Activated naive CD8-positive, alpha-beta T cell treated with anti-CD3 and anti-CD28 coated beads for 36 hours (primary cell): ENCODE measurements at regions not wholly inside any gene's neighbourhood (a gene's known extent, or its start where the extent isn't known, plus 50 kb on each side); places are given as distances from the start of the nearest gene placed in this dataset.
"Not testable (repeated sequence)": the region's sequence is repeated elsewhere in the genome, so short reads cannot be mapped to it uniquely, and the experiment has no call there.

Experiments
- DNase-seq: peaks from one replicate; pipeline ENCODE4 v3.0.0; 2021
- H3K27ac Mint-ChIP-seq: one replicate; pipeline ENCODE4 v1.8.0; 2022; ENCODE audit warnings: mild to moderate bottlenecking, moderate library complexity, mixed read lengths
- H3K27me3 Mint-ChIP-seq: one replicate; pipeline ENCODE4 v1.8.0; 2022; ENCODE audit warnings: mild to moderate bottlenecking, mixed read lengths
- H3K36me3 Mint-ChIP-seq: one replicate; pipeline ENCODE4 v1.8.0; 2021; ENCODE audit warnings: mild to moderate bottlenecking, mixed read lengths
- H3K4me1 Mint-ChIP-seq: one replicate; pipeline ENCODE4 v1.8.0; 2021; ENCODE audit warnings: mixed read lengths
- H3K4me3 Mint-ChIP-seq: one replicate; pipeline ENCODE4 v1.8.0; 2022; ENCODE audit warnings: mild to moderate bottlenecking, moderate library complexity, mixed read lengths
- H3K9me3 Mint-ChIP-seq: one replicate; pipeline ENCODE4 v1.8.0; 2022; ENCODE audit warnings: mixed read lengths

DNA sequence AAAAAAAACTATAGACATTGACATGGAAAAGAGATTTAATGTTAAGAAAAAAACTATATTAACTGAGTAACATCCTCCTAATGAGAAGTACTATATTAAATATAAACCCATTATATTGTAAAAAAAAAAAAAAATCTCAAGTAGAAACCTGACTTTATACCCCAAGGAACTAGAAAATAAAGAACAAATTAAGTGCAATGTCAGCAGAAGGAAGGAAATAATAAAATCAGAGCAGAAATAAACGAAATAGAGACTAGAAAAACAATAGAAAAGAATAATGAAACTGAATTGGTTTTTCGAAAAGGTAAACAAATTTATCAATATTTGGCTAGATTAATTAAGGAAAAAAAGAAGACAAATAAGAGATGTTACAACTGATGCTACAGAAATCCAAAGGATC lies 329.1 kb upstream of the ZNF608 start:
- Mint-ChIP-seq H3K36me3 (no peaks in the 10 kb centered on the region), H3K4me3 (no peak overlapping the region), H3K27ac (no peak overlapping the region), H3K27me3 (no peaks in the 10 kb centered on the region), H3K9me3 (peaks cover 16% of the 10 kb centered on the region), H3K4me1 (no peaks in the 10 kb centered on the region)
- no peak for DNase-seq

DNA sequence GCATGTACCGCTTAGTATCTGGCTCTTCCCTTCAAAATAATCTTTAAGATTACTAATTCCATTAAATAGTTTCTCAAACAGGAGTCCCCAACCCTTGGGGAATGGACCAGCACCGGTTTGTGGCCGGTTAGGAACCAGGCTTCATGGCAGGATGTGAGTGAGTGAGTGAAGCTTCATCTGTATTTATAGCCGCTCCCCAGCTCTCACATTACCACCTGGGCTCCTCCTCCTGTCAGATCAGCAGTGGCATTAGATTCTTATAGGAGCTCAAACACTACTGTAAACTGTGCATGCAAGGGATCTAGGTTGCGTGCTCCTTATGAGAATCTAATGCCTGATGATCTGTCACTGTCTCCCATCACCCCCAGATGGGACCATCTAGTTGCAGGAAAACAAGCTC lies 332.6 kb upstream of the ZNF608 start:
- H3K27me3 Mint-ChIP-seq, H3K4me1 Mint-ChIP-seq, H3K9me3 Mint-ChIP-seq, H3K4me3 Mint-ChIP-seq, DNase-seq, H3K27ac Mint-ChIP-seq, H3K36me3 Mint-ChIP-seq: not testable (repeated sequence)

DNA sequence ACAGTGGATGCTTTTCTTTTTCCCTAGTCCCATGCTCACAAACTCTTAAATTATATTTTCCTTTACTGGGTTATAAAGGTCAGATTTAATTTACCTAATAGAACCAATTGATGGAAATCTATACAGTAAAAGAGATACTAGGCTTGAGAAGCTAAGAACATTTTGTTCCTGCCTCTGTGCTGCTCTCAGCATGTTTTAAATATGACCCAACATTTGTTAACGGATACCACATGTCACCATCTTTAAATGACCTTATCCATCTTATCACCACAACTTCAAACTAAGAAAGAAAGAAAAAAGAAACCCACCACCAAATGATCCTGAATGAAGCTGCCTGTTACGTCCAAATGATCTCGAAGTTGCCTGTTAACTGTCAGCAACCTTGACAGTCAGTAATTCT lies 334.7 kb upstream of the ZNF608 start:
- no peaks in the 10 kb centered on the region for H3K27me3 Mint-ChIP-seq
- no peak for DNase-seq
- no peak overlapping the region for H3K27ac Mint-ChIP-seq
- H3K36me3 Mint-ChIP-seq: no peaks in the 10 kb centered on the region
- no peaks in the 10 kb centered on the region for H3K9me3 Mint-ChIP-seq
- no peak overlapping the region for H3K4me3 Mint-ChIP-seq
- H3K4me1 Mint-ChIP-seq: no peaks in the 10 kb centered on the region

DNA sequence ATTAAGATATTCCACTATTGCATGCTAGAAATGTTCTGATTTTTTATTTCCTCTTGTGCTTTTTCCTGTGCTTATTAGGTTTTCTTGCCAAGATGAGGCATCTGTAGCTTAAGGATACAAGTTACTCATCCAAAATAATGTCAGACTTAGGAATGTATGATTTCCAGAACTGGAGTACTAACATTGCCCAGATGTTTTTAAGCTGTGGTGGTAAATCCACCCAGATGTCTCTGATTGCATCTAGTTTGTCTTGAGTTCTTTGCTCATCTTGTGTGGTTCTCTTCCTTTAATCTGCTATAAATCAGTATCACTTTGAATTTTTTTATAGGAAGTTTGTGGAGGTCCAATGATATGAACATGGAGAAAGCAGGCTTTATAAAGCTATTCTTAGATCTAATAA lies 337.5 kb upstream of the ZNF608 start:
- no peak for DNase-seq
- no peaks in the 10 kb centered on the region for H3K36me3 Mint-ChIP-seq
- H3K4me1 Mint-ChIP-seq: no peaks in the 10 kb centered on the region
- no peak overlapping the region for H3K4me3 Mint-ChIP-seq
- H3K27ac Mint-ChIP-seq: no peak overlapping the region
- peaks cover 3% of the 10 kb centered on the region for H3K9me3 Mint-ChIP-seq
- peaks cover 3% of the 10 kb centered on the region for H3K27me3 Mint-ChIP-seq

DNA sequence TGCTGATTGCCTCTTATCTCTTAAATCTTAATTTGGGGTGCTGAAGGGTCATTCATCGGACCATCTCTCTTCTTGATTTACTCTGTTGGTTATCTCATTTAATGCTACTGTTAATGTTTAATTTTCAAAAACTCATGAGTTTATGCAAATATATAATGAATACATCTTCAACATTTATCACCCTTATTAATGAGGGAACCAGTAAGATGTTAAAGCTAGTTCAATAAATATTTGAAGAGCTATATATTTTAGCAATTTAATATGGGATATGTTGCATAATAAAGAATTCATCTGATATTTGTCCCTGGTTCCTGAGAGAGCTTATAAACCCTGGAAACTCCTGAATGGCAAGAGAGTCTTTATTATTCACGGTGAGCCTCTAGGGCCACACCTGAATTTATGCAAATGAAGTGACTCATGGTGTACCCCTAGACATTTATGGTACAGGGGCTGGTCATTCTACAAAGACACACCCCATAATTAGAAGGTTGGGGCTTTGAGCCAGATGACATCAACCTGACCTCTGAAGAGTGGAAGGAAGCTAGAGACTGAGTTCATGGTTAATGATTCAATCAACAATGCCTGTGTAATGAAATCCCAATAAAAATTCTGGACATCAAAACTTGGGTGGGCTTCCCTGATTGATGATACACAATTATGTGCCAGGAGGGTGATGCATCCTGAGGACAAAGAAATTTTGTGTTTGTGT lies 339.5 kb upstream of the ZNF608 start:
- Mint-ChIP-seq H3K4me1 (no peaks in the 10 kb centered on the region), H3K9me3 (peaks cover 3% of the 10 kb centered on the region), H3K4me3 (no peak overlapping the region), H3K27ac (no peak overlapping the region), H3K27me3 (peaks cover 3% of the 10 kb centered on the region), H3K36me3 (no peaks in the 10 kb centered on the region)
- DNase-seq: no peak

DNA sequence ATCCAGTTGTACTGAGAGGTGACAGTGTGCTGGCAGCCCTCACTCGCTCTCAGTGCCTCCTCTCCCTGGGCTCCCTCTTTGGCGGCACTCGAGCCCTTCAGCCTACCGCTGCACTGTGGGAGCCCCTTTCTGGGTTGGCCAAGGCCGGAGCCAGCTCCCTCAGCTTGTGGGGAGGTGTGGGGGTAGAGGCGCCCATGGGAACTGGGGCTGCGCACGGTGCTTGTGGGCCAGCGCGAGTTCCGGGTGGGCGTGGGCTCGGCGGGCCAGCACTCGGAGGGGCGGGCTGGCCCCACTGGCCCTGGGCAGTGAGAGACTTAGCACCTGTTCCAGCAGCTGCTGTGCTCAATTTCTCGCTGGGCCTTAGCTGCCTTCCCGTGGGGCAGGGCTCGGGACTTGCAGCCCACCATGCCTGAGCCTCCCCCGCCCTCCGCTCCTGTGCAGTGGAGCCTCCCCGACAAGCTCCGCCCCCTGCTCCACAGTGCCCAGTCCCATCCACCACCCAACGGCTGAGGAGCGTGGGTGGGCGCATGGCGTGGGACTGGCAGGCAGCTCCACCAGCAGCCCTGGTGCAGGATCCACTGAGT lies 342.2 kb upstream of the ZNF608 start:
- no peak for DNase-seq

DNA sequence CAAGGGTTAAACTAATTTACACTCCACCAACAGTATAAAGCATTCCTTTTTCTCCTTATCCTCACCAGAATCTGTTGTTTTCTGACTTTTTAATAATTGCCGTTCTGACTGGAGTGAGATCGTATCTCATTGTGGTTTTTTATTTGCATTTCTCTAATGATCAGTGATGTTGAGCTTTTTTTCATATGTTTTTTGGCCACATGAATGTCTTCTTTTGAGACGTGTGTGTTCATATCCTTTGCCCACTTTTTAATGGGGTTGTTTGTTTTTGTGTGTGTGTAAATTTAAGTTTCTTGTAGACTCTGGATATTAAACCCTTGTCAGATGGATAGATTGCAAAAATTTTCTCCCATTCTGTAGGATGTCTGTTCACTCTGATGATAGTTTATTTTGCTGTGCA lies 345.7 kb upstream of the ZNF608 start:
- not testable (repeated sequence) for H3K4me1 Mint-ChIP-seq, H3K27ac Mint-ChIP-seq, DNase-seq, H3K4me3 Mint-ChIP-seq, H3K27me3 Mint-ChIP-seq, H3K36me3 Mint-ChIP-seq
- peaks cover 12% of the 10 kb centered on the region for H3K9me3 Mint-ChIP-seq

More for the DNA sequence above, 342.2 kb upstream of the ZNF608 start:
- Mint-ChIP-seq H3K4me3 (no peak overlapping the region), H3K27ac (no peak overlapping the region), H3K36me3 (no peaks in the 10 kb centered on the region), H3K4me1 (no peaks in the 10 kb centered on the region), H3K9me3 (peaks cover 7% of the 10 kb centered on the region), H3K27me3 (peaks cover 3% of the 10 kb centered on the region)

DNA sequence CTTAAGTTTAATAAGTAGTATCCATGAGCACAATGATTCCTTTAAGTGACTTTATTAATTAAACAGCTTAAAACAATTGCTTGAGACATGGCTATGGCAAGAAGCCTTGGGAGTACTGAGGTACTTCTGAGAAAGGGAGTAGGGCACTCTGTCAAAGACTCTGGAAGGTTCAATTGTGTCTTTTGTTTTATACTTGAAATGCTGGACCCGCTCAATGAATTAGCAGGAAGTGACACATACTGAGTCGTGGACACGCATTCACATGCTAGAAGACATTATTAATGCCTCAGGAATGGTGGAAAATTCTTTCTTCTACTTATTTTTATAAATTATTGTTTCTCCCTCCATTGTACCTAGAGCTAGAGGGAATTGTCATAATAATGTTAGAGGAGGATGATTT lies 347.3 kb upstream of the ZNF608 start:
- H3K27me3 Mint-ChIP-seq: no peaks in the 10 kb centered on the region
- no peak for DNase-seq
- no peak overlapping the region for H3K4me3 Mint-ChIP-seq
- no peak overlapping the region for H3K27ac Mint-ChIP-seq
- peaks cover 9% of the 10 kb centered on the region for H3K9me3 Mint-ChIP-seq
- H3K4me1 Mint-ChIP-seq: no peaks in the 10 kb centered on the region
- H3K36me3 Mint-ChIP-seq: no peaks in the 10 kb centered on the region

DNA sequence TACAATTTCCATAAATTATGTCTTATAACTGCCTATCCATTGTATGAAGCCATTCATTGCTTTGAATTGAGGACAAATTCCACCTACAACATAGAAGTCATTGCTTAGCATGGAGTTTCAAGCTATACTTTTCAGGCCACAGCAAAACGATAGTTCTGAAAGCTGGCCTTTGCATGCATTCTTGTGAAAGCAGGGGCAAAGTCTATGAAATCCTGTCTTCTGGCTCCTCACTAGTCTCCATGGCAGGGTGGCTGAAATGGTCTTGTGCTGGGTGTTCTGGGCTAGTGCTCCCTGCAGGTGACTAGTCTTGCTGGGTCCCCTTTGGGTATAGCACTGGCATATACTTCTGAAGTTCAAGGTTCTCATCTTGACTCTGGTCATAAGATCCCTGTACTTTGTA lies 353.9 kb upstream of the ZNF608 start:
- Mint-ChIP-seq H3K27me3 (peaks cover 4% of the 10 kb centered on the region), H3K27ac (no peak overlapping the region), H3K4me1 (no peaks in the 10 kb centered on the region), H3K9me3 (peaks cover 3% of the 10 kb centered on the region), H3K4me3 (no peak overlapping the region), H3K36me3 (no peaks in the 10 kb centered on the region)
- no peak for DNase-seq

DNA sequence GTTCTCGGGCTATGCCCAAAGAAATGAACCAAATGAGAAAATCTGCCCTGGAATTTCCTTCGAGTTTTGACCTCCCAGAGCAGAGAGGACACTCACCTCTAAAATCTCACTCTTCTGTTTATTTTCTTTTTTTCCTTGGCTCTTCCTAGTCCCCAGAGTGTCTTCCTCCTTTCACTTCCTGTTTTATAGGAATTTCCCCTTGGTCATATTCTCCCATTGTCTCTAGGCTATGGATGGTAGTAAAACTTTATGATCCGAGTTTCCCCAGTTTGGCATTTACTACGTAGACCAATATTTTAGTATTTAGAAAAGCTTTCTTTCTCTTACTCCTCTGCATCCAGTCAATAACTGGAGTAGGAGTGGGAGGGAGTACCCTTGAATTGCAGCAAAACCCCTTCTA lies 354.5 kb upstream of the ZNF608 start:
- no peak for DNase-seq
- H3K27me3 Mint-ChIP-seq: peaks cover 4% of the 10 kb centered on the region
- no peaks in the 10 kb centered on the region for H3K36me3 Mint-ChIP-seq
- no peaks in the 10 kb centered on the region for H3K4me1 Mint-ChIP-seq
- no peak overlapping the region for H3K27ac Mint-ChIP-seq
- H3K4me3 Mint-ChIP-seq: no peak overlapping the region
- peaks cover 3% of the 10 kb centered on the region for H3K9me3 Mint-ChIP-seq

DNA sequence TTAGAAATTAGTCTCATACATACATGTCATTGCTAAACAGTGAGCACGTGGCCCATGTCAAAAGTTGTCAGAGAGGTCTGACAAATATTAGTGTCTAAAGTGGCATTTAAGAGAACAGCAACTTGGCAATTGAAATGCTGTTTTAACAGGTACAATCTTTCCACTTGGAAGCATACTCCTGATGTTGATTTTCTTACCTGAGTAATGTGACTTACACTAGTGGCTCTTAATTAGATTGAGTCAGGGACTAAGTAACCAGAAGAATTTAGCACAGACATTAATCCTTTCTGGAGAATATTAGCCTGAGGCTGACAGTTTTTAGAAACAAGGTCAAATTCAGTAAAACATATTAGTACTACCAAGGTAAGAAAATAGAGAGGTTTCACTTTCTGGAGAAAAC lies 357.0 kb upstream of the ZNF608 start:
- Mint-ChIP-seq H3K27ac (no peak overlapping the region), H3K36me3 (no peaks in the 10 kb centered on the region), H3K4me3 (no peak overlapping the region), H3K4me1 (no peaks in the 10 kb centered on the region), H3K27me3 (peaks cover 4% of the 10 kb centered on the region), H3K9me3 (no peaks in the 10 kb centered on the region)
- DNase-seq: no peak

DNA sequence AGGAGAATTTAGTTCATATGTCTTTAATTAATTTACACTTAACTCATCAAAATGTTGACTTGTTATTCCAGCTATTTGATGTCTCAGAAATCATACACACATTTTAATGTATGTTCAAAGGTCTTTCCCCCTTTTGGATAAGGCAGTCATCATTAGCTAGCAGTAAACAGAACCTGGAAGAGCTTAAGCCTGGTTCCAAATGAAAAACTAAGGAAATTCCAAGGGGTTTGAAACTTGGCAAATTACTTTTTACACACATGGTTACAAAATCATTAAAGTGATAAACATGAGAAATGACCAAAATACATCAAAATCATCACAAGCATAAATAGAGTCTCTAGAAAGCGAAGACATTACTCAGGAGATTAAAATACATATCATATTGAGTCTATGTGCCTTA lies 359.8 kb upstream of the ZNF608 start:
- H3K27ac Mint-ChIP-seq: no peak overlapping the region
- DNase-seq: no peak
- no peaks in the 10 kb centered on the region for H3K27me3 Mint-ChIP-seq
- H3K4me1 Mint-ChIP-seq: no peaks in the 10 kb centered on the region
- H3K36me3 Mint-ChIP-seq: no peaks in the 10 kb centered on the region
- no peaks in the 10 kb centered on the region for H3K9me3 Mint-ChIP-seq
- H3K4me3 Mint-ChIP-seq: no peak overlapping the region

DNA sequence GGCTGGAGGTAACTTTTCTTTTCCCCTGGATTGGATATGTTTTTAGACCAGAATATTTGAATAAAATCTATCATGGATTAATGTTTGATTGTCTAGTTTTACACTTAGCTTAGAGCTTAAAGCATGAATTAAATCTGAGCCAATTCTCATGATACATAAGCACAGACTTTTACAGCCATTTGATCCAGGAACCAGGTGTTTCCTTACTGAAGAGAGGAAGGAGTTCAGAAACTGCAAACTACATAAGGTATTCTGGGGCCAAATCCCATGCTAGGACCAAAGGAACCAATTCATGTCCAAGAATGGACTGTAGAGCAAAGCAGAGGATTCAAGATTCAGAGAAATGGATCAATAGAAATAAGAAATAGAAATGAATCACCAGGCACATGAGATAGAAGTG lies 360.4 kb upstream of the ZNF608 start:
- Mint-ChIP-seq H3K4me1 (no peaks in the 10 kb centered on the region), H3K27me3 (no peaks in the 10 kb centered on the region), H3K27ac (no peak overlapping the region), H3K9me3 (no peaks in the 10 kb centered on the region), H3K4me3 (no peak overlapping the region), H3K36me3 (no peaks in the 10 kb centered on the region)
- DNase-seq: no peak

DNA sequence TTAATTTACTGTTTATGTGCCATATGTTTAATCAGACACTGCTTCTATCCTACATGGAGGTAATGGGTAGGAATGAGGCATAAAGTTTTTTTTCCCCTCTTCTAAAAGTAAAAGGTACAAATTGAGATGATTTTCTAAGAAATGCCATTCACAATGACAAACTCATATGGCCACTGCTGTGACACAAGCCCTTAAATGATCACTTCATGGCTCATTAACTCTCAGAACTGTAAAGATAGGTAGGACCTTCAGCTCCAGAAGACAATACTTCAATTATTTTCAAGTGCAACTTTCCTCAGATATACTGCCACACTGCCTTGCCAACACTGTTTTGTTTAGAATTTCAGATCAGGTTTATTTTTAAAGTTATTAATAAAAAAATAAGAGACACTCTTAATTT lies 362.9 kb upstream of the ZNF608 start:
- Mint-ChIP-seq H3K27me3 (no peaks in the 10 kb centered on the region), H3K36me3 (no peaks in the 10 kb centered on the region), H3K4me3 (no peak overlapping the region), H3K27ac (no peak overlapping the region), H3K9me3 (no peaks in the 10 kb centered on the region), H3K4me1 (no peaks in the 10 kb centered on the region)
- no peak for DNase-seq

DNA sequence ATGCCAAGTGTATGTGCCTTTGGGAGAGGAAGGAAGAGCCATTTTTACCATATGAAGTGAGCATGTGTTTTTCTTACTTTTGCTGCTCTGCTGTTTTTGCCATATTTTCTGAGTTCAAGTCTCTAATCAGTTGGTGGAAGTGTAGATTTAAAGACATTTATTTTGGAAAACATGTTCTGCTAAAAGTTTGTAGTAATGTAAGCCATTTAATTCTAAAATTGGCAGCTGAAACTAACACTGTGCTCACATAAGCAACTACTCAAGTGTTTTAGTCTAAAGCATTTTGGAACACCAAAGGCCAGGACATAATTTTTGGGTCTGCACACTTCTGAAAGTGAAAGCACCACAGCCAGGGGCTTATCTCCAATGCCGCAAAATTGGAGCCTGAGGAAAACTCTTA lies 363.4 kb upstream of the ZNF608 start:
- no peaks in the 10 kb centered on the region for H3K27me3 Mint-ChIP-seq
- DNase-seq: no peak
- no peaks in the 10 kb centered on the region for H3K4me1 Mint-ChIP-seq
- no peak overlapping the region for H3K4me3 Mint-ChIP-seq
- H3K9me3 Mint-ChIP-seq: no peaks in the 10 kb centered on the region
- H3K27ac Mint-ChIP-seq: no peak overlapping the region
- no peaks in the 10 kb centered on the region for H3K36me3 Mint-ChIP-seq

DNA sequence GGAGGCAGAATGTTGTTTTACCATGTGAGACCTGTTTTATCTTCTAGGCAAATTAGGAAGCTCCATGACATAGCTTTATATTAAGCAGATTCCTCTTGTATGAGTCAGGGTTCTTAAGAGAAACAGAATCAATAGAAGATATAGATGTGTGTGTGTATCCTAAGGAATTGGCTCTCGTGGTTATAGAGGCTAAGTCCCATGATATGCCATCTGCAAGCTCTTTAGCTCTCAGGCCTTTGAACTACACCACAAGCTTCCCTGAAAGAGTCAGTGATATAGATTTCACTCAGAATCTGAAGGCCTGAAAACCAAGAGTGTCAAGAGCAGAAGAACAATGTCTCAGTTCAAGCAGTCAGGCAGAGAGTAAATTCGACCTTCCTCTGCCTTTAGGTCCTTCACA lies 365.8 kb upstream of the ZNF608 start:
- H3K9me3 Mint-ChIP-seq: no peaks in the 10 kb centered on the region
- no peak overlapping the region for H3K4me3 Mint-ChIP-seq
- H3K4me1 Mint-ChIP-seq: no peaks in the 10 kb centered on the region
- no peak overlapping the region for H3K27ac Mint-ChIP-seq
- no peak for DNase-seq
- no peaks in the 10 kb centered on the region for H3K27me3 Mint-ChIP-seq
- H3K36me3 Mint-ChIP-seq: no peaks in the 10 kb centered on the region
